HepG2 (cell line): ENCODE measurements at regions not wholly inside any gene's neighbourhood (a gene's known extent, or its start where the extent isn't known, plus 50 kb on each side); places are given as distances from the start of the nearest gene placed in this dataset.

ENCODE experiments used
- CEBPB ChIP-seq: IDR thresholded peaks from 2 replicates; pipeline ENCODE4 v1.6.1; 2011; ENCODE audit warnings: low read depth, low read length, improper control_type of control experiment, borderline replicate concordance
- FOXA1 ChIP-seq, 2 experiments: fragments of 450-650 bp in 1 of 2; sonication (generic) in 1 of 2; formaldehyde crosslinking in 1 of 2; IDR thresholded peaks; 2 replicates each; pipeline versions ENCODE4 v1.4.0 to v1.6.1; 2016 to 2020; ENCODE audit warnings: missing genetic modification reagents in 1 of 2
- HHEX ChIP-seq: IDR thresholded peaks from 2 replicates; pipeline ENCODE4 v1.6.1; 2016; ENCODE audit warnings: control low read depth
- HMG20A ChIP-seq: IDR thresholded peaks from 2 replicates; pipeline ENCODE4 v1.6.1; 2016; ENCODE audit warnings: borderline replicate concordance
- ISL2 ChIP-seq: sonication (generic); formaldehyde crosslinking; IDR thresholded peaks from 2 replicates; pipeline ENCODE4 v1.5.0; 2020; ENCODE audit warnings: missing genetic modification reagents
- LCORL ChIP-seq, 2 experiments: fragments of 450-650 bp in 1 of 2; sonication (generic) in 1 of 2; formaldehyde crosslinking in 1 of 2; IDR thresholded peaks; 2 replicates each; pipeline versions ENCODE4 v1.5.0 to v1.6.1; 2017 to 2020; ENCODE audit warnings: antibody characterized with exemption in 1 of 2, missing genetic modification reagents in 1 of 2
- MED1 ChIP-seq: sonication (generic); formaldehyde crosslinking; IDR thresholded peaks from 2 replicates; pipeline ENCODE4 v1.4.0; 2020; ENCODE audit warnings: missing genetic modification reagents
- MEF2D ChIP-seq: sonication (generic); formaldehyde crosslinking; IDR thresholded peaks from 2 replicates; pipeline ENCODE4 v1.5.1; 2020; ENCODE audit warnings: mild to moderate bottlenecking, missing genetic modification reagents
- NCOR1 ChIP-seq: fragments of 200-600 bp; sonication (generic); IDR thresholded peaks from 2 replicates; pipeline ENCODE4 v1.7.0; 2017; ENCODE audit warnings: antibody characterized with exemption, low read length, borderline replicate concordance
- NFKBIZ ChIP-seq: IDR thresholded peaks from 2 replicates; pipeline ENCODE4 v1.6.1; 2018; ENCODE audit warnings: missing genetic modification reagents, missing compliant biosample characterization
- PAF1 ChIP-seq: IDR thresholded peaks from 2 replicates; pipeline ENCODE4 v1.6.1; 2016; ENCODE audit warnings: missing genetic modification reagents, missing compliant biosample characterization
- SAP130 ChIP-seq: IDR thresholded peaks from 2 replicates; pipeline ENCODE4 v1.6.1; 2016; ENCODE audit warnings: low read depth
- SOX5 ChIP-seq: IDR thresholded peaks from 2 replicates; pipeline ENCODE4 v1.6.1; 2016; ENCODE audit warnings: borderline replicate concordance
- TSC22D2 ChIP-seq: sonication (generic); formaldehyde crosslinking; IDR thresholded peaks from 2 replicates; pipeline ENCODE4 v1.5.1; 2020; ENCODE audit warnings: missing genetic modification reagents, mild to moderate bottlenecking, borderline replicate concordance
- ZNF12 ChIP-seq: sonication (generic); formaldehyde crosslinking; IDR thresholded peaks from 2 replicates; pipeline ENCODE4 v1.5.0; 2020; ENCODE audit warnings: missing genetic modification reagents
- ZNF331 ChIP-seq: sonication (generic); formaldehyde crosslinking; IDR thresholded peaks from 2 replicates; pipeline ENCODE4 v1.4.0; 2020; ENCODE audit warnings: missing genetic modification reagents
- ZNF567 ChIP-seq: sonication (generic); formaldehyde crosslinking; IDR thresholded peaks from 2 replicates; pipeline ENCODE4 v1.8.1; 2023; ENCODE audit warnings: mild to moderate bottlenecking, missing genetic modification reagents, borderline replicate concordance
- TF ChIP-seq, protein P1 (sequence below): sonication (generic); formaldehyde crosslinking; IDR thresholded peaks from 2 replicates; pipeline ENCODE4 v1.4.0; 2020; ENCODE audit warnings: missing genetic modification reagents
- TF ChIP-seq, protein P2 (sequence below): sonication (generic); formaldehyde crosslinking; IDR thresholded peaks from 2 replicates; pipeline ENCODE4 v1.9.0; 2021; ENCODE audit warnings: mild to moderate bottlenecking, missing genetic modification reagents
- TF ChIP-seq, protein P3 (sequence below): IDR thresholded peaks from 2 replicates; pipeline ENCODE4 v1.6.1; 2016; ENCODE audit warnings: missing compliant biosample characterization, missing genetic modification reagents, borderline replicate concordance

DNA sequence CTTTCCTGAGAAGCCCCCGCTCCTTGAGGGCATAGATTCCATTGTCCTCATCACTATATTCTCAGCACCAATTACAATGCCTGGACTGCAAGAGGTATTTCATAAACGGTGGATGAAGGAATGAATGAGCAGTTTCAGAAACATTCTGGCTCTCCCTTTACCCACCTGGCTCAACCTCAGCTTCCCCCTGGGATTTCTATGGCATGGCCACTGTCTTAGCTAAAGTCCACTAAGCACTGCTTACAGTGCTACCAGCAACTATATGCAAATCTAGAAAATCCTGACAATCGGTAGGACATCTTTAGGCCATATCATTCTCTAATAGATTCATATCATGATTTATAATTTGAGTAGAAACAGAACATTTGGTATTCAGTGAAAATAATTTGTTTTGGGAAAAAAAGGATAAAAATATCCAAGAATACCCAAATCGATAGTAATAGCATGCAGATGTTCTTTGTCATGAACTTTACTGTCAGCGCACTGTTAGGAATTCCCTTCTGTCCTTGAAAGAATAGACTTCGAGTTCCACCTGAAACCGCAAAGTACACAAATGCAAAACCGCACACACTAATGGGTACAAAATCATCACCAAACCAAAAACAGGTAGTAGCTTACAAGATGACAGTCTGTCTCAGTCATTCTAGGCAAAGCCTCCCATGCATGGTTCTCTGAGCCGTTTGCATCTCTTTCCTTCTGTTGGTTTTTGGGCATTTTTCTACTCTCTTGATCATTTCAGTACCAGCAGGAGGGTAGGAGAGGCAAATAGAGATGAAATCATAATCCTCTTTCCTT, 303.6 kb upstream of the ID2 start (continued):
- TF ChIP-seq, protein P1, sequence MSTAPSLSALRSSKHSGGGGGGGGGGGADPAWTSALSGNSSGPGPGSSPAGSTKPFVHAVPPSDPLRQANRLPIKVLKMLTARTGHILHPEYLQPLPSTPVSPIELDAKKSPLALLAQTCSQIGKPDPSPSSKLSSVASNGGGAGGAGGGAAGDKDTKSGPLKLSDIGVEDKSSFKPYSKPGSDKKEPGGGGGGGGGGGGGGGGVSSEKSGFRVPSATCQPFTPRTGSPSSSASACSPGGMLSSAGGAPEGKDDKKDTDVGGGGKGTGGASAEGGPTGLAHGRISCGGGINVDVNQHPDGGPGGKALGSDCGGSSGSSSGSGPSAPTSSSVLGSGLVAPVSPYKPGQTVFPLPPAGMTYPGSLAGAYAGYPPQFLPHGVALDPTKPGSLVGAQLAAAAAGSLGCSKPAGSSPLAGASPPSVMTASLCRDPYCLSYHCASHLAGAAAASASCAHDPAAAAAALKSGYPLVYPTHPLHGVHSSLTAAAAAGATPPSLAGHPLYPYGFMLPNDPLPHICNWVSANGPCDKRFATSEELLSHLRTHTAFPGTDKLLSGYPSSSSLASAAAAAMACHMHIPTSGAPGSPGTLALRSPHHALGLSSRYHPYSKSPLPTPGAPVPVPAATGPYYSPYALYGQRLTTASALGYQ (CRISPR knock-in tag) = 0 out of 2 replicates have a peak, but pooled peaks have one; percentile 38
- TF ChIP-seq CEBPB (peak; percentile 83), SAP130 (peak; percentile 37; the same call in 1 of the 2 replicates), LCORL (IDR thresholded peaks at IDR 0.05) (peak; percentile 79), LCORL (CRISPR knock-in tag; IDR thresholded peaks at IDR 0.05) (peak; percentile 74), HHEX (CRISPR knock-in tag) (peak; percentile 65), SOX5 (peak; percentile 90), MED1 (CRISPR knock-in tag) (peak; percentile 68), ZNF12 (CRISPR knock-in tag) (no peak), ISL2 (peak; percentile 69; the same call in 1 of the 2 replicates), ZNF331 (CRISPR knock-in tag) (peak; percentile 47; the same call in 1 of the 2 replicates), HMG20A (CRISPR knock-in tag) (peak; percentile 89), MEF2D (CRISPR knock-in tag) (0 out of 2 replicates have a peak, but pooled peaks have one; percentile 26), FOXA1 (IDR thresholded peaks at IDR 0.05) (no peak), FOXA1 (CRISPR knock-in tag; IDR thresholded peaks at IDR 0.05) (peak; percentile 83), NFKBIZ (CRISPR knock-in tag) (peak; percentile 94), PAF1 (CRISPR knock-in tag) (no peak), TSC22D2 (CRISPR knock-in tag) (no peak), NCOR1 (peak; percentile 61; the same call in 1 of the 2 replicates), ZNF567 (CRISPR knock-in tag) (no peak)
- TF ChIP-seq, protein P2, sequence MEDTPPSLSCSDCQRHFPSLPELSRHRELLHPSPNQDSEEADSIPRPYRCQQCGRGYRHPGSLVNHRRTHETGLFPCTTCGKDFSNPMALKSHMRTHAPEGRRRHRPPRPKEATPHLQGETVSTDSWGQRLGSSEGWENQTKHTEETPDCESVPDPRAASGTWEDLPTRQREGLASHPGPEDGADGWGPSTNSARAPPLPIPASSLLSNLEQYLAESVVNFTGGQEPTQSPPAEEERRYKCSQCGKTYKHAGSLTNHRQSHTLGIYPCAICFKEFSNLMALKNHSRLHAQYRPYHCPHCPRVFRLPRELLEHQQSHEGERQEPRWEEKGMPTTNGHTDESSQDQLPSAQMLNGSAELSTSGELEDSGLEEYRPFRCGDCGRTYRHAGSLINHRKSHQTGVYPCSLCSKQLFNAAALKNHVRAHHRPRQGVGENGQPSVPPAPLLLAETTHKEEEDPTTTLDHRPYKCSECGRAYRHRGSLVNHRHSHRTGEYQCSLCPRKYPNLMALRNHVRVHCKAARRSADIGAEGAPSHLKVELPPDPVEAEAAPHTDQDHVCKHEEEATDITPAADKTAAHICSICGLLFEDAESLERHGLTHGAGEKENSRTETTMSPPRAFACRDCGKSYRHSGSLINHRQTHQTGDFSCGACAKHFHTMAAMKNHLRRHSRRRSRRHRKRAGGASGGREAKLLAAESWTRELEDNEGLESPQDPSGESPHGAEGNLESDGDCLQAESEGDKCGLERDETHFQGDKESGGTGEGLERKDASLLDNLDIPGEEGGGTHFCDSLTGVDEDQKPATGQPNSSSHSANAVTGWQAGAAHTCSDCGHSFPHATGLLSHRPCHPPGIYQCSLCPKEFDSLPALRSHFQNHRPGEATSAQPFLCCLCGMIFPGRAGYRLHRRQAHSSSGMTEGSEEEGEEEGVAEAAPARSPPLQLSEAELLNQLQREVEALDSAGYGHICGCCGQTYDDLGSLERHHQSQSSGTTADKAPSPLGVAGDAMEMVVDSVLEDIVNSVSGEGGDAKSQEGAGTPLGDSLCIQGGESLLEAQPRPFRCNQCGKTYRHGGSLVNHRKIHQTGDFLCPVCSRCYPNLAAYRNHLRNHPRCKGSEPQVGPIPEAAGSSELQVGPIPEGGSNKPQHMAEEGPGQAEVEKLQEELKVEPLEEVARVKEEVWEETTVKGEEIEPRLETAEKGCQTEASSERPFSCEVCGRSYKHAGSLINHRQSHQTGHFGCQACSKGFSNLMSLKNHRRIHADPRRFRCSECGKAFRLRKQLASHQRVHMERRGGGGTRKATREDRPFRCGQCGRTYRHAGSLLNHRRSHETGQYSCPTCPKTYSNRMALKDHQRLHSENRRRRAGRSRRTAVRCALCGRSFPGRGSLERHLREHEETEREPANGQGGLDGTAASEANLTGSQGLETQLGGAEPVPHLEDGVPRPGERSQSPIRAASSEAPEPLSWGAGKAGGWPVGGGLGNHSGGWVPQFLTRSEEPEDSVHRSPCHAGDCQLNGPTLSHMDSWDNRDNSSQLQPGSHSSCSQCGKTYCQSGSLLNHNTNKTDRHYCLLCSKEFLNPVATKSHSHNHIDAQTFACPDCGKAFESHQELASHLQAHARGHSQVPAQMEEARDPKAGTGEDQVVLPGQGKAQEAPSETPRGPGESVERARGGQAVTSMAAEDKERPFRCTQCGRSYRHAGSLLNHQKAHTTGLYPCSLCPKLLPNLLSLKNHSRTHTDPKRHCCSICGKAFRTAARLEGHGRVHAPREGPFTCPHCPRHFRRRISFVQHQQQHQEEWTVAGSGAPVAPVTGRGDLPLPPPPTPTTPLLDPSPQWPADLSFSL (CRISPR knock-in tag) = peak; percentile 75
- TF ChIP-seq, protein P3, sequence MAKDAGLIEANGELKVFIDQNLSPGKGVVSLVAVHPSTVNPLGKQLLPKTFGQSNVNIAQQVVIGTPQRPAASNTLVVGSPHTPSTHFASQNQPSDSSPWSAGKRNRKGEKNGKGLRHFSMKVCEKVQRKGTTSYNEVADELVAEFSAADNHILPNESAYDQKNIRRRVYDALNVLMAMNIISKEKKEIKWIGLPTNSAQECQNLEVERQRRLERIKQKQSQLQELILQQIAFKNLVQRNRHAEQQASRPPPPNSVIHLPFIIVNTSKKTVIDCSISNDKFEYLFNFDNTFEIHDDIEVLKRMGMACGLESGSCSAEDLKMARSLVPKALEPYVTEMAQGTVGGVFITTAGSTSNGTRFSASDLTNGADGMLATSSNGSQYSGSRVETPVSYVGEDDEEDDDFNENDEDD (CRISPR knock-in tag) = no peak
